Endothelial cell of hepatic sinusoid (primary cell): ENCODE measurements at regions not wholly inside any gene's neighbourhood (a gene's known extent, or its start where the extent isn't known, plus 50 kb on each side); places are given as distances from the start of the nearest gene placed in this dataset.

Experiments used
- in situ Hi-C: cut with HindIII; loops from 2 replicates; pipeline ENCODE4 v1.10.0; 2017; ENCODE audit warnings: low sequenced_read_pairs

DNA sequence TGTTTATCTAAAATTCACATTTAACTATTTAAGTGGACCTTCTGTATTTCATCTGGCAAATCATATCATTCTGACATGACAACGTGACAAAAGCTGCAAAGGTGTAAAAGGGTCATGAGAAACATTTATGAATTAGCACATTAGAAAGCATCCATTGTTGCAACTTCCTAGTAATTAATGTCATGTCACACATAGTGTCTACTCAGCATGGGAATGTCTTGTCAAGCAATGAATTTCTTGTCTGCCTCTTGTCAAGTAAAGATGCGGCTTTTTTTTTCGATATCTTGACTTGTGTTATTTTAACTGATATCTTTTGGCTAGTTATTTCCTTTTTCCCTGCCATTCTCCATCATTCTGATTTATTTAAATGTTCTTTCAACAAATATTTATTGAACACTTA, 463.5 kb upstream of the CXorf51B start:
- in situ Hi-C loops, result loop anchor here (5.0 kb wide), 1 partner anchor 76 kb away; no protein-coding TSS in a partner anchor

DNA sequence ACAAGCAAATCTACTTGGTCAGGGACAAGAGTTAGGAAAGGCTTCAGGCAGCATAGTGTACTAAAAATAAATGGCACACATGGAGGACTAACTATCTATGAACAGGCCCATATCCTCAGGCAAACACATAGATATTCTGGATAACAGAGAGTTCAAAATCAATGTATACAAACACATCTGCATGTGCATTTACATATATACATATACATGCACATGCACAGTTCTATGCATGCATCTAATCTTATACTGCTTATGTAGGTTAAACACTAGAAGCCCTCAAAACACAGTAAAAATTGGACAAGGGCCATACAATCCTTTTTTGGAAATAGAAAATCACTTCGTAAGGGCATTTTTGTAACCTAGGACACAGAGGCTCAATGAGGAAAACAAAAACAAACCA, 458.0 kb upstream of the CXorf51B start:
- in situ Hi-C loops, result no loop called here

DNA sequence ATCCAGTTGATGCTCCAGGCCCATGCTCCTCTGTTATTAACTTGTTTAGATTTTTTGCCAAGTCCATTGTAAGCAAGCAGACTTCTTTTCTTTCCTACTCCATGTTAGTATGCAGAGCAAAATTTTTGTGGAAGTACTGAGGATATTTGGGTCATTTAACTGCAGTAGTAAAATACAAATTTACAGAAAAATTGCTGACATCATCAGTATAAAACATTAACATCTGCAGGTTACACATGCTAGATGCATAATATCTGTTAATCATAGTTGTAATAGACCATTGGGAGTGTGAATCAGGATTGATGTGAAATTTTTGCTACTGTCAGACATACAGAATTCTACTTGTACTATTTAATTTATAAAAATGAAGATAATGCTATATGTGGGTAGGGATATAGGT, 454.1 kb upstream of the CXorf51B start:
- in situ Hi-C loops, result no loop called here

DNA sequence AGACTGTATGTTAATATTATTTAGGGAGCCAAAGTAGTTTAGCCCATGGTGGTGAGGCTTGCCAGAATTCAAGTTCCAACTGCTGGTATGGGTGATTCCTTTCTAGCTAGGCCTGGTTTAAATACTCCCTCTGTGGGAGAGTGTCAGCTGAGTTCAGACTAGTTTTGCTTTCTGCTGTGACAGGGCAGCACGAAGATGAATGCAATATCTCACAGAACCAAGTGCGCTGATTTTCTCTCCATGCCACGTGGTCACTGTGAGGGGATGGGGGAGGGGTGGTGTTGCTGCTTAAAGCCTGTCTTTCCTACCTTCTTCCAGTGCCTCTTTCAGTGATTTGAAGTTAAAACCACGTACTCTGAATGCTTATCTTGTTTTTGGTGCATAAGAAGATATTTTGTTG, 445.7 kb upstream of the CXorf51B start:
- in situ Hi-C loops, result no loop called here

DNA sequence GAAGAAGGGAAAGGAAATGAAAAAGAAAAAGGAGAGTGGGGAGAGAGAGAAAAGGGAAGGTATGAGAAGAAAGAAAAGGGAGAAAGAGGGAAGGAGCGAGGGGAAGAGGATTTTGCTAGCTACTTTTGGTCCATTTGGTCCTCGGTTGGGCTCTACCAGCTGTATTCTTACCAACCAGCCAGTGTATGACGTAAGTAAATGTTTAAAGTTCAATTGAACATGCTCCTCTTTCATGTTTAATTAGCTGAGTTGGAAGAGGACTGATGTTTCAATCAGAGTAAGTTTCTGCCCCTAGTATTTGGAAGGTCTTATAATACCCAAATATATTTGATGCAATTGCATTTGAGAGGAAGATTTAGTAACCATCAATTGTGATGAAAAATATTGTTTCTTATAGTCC, 424.0 kb upstream of the CXorf51B start:
- in situ Hi-C loops, result no loop called here

DNA sequence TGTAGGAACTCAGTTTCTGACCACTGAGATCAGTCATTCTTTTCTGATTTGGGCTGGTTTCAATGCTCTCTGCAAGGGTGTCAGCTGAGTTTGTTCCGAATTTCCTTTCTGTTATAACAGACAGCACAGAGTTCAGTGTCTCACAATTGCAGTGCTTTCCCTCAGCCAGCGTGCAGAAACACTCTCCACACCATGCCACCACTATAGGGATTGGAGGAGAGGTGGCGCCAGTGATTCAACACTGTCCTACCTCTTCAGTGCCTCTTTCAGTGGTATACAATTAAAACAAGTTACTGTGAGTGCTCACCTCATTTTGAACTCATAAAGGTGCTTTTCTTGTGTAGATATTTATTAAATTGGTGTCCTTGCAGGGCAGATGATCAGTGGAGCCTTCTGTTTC, 413.2 kb upstream of the CXorf51B start:
- in situ Hi-C loops, result no loop called here

DNA sequence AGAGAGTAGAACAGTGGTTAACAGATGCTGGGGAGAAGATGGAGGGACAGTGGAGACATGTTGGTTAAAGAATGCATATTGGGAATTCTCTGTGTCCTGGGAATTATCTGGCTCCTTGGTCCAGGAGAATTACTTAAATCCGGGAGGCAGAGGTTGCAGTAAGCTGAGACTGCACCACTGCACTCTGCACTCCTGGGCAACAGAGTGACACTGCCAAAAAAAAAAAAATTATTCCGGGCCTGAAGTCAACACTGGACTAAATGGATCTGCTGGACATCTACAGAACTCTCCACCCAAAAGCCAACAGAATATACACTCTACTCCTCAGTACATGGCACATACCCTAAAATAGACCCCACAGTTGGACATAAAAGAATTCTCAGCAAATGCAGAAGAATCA, 400.0 kb upstream of the CXorf51B start:
- in situ Hi-C loops, result no loop called here

DNA sequence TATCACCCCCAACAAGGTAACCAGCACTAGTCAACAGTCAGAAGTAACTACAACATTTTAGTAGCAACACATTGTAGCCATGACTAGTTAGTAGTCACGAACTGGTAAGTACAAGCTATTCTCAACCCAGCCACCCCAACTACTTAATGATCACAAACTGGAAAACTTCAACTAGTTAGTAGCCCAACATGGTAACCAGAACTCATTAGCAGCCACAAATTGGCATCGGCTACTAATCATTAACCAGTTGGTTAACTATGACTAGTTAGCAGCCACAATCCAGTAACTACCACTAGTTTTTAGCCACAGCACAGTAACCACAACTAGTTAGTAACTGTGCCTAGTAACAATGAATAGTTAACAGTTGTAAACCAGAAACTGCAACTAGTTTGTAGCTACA, 385.1 kb upstream of the CXorf51B start:
- in situ Hi-C loops, result loop anchor here (5.0 kb wide), 1 partner anchor 77 kb away; no protein-coding TSS in a partner anchor

DNA sequence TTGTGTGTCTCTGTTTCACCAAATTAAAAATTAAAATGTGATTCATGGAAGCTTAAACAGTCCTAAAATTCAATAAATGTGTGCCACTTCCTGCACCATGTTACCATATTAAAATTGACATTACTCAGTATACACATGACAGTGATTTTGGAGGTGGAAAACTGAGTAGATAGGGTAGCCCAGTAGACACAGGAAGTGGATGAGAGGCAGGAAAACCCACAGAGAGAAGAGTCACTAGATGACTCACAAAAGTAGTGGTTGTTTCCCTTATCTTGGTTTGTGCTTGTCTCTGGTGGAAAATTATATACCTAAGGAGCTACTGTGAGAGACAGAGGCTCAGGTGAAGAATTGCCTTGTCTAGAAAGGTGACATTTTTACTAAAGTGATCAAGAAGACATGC, 375.8 kb upstream of the CXorf51B start:
- in situ Hi-C loops, result no loop called here

DNA sequence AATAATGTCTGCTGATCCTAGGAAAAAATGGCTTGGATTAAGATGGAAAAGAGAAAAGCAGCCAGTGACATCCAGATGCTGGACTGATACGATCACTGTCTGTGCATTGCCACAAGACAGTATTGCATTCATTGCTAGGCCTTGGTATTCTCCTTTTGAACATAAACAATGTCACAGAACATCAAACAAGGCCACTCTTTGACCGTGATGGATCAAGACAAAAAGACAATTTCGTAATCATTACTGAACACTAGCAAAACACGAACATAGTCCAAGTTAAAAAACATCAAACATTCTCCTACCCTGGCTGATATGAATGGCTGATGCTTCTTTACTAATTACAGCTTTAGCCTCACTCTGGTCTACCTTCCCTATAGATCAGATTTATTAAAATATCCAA, 374.1 kb upstream of the CXorf51B start:
- in situ Hi-C loops, result no loop called here

DNA sequence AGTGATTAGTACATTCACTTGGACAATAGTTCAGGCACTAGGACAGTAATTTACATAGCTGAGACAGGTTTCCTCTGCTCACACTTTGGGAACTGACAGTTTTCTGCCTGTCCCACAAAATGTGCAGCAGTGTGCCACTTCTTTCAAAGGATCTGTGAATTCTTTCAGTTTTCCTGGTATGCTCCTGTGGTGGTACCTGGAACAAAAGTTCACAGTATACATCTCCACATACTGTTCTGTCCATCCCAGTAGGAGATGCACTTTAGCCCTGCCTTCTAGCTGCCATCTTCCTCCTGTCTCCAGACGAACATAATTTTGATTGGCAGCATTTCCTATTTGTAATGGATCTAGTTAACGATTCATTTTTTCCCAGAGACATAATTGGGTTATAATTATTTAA, 360.8 kb upstream of the CXorf51B start:
- in situ Hi-C loops, result no loop called here

DNA sequence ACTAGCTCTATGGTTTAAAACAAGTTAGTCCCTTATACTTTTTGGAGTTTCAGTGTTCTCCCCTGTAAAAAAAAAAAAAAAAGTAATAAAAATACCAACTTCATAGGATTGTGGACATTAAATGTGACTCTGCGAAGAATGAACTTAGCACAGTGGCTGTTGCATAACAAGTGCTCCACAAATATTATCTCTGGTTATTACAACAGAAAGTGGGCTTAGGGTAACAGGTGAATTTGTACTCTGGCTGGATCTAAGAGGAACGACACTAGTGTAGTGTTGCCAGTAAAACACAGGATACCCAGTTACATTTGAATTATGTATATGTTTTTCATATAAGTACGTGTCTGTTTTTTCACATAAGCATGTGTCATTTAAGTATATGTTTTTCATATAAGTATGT, 360.3 kb upstream of the CXorf51B start:
- in situ Hi-C loops, result no loop called here

DNA sequence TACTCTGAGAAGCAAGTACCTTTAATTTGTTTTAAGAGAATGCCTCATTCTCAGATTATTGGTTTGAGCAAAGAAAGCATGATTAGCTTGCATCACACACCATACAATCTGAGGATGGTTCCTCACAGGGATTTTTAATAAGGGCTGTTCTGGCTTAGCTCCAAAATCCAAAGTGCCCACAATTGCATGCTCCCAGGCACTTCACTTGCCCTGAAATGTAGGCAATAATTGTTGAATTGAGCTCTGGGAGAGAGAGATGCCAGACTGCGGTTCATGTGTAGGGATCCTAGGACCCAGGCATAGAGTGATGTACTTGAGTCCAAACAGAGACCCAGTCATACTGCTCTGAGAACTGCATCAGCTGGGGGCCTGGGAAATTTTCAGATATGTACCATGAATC, 358.4 kb upstream of the CXorf51B start:
- in situ Hi-C loops, result no loop called here

DNA sequence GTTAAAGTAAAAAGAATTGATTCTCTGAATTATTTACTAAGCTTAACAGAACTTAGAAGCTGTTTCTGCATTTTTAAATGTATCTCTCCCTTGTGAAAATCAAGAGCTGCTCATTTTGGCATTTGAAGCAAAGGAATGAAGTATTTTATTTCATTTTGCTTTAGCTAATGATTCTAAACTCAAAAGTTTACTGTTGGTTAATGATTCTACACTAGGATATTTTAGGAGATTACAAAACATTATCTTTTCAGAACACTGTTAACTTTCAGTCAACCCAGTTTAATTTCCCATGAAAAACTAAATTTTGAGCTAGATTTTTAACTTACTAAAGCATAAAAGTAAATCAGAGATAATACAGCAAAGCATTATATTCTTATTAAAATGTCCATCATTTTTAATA, 355.2 kb upstream of the CXorf51B start:
- in situ Hi-C loops, result no loop called here

DNA sequence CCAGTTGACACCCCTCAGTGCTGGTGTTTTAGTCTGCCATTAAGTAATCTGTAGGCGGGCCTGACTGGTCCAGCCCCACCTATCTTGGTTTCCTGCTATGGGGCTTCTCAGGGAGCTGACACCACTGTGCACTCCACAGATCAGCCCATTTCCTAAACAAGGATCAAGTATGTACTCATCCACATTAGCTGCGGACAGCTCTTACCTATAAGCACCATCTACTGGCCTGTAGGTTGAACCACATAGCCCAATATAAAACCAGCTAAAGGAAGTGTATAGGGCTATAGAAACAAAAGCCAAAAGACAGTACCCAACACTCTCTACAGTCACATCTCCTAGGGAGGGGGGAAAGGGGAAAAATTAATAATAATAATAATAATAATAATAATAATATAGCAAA, 353.5 kb upstream of the CXorf51B start:
- in situ Hi-C loops, result no loop called here

DNA sequence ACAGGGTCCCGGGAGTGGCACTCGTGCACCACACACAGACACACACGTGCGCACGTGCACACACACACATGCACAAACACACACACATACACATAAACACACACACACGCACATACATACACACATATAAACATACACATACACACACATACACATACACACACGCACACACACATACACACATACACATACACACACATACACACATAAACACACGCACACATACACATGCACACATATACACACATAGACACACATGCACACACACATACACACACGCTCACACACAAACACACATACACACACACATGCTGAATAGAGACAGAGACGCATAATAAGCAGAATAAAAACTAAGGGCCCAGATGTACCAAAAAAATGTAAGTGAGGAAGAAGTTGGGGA, 332.2 kb upstream of the CXorf51B start:
- in situ Hi-C loops, result no loop called here

DNA sequence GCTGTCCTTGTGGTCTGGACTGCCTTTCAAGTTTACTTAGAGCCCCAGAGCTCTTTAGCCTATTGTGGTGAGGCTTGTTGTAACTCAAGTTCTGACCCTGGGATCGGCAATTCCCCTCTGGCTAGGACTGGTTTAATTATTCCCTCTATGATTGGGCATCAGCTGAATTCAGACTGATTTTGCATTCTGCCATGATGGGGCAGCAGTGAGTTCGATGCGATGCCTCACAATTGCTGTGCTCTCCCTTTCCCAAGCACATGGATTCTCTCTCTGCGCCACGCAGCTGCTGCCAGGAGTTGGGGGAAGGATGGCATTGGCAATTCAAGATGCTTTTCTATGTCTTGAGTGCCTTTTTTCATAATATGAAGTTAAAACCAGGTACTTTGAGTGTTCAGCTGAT, 327.8 kb upstream of the CXorf51B start:
- in situ Hi-C loops, result no loop called here
